B cell (primary cell): ENCODE measurements at regions not wholly inside any gene's neighbourhood (a gene's known extent, or its start where the extent isn't known, plus 50 kb on each side); places are given as distances from the start of the nearest gene placed in this dataset.

Experiments used
- ATAC-seq: fragments of 200-7000 bp; cut with Tn5 transposase; one replicate; pipeline ENCODE4 v1.10.0; 2021; ENCODE audit warnings: low read depth, mild to moderate bottlenecking, moderate number of reproducible peaks, moderate library complexity
- CTCF ChIA-PET: fragments of 350-600 bp; sonication (Branson Sonifier 250); formaldehyde crosslinking; loops from one replicate; lab custom pipeline; 2021; ENCODE audit warnings: antibody characterized with exemption, inconsistent platforms; lab: Charles Lee
- POLR2A ChIA-PET: fragments of 350-600 bp; sonication (Branson Sonifier 250); formaldehyde crosslinking; loops from one replicate; lab custom pipeline; 2021; ENCODE audit warnings: antibody characterized with exemption; lab: Charles Lee
- DNase-seq: peaks from one replicate; pipeline ENCODE4 v3.0.0; 2013
- H2AFZ ChIP-seq: 2 replicates; pipeline ENCODE4 v1.6.1; 2012; ENCODE audit warnings: mild to moderate bottlenecking, low read depth, low read length; ENCODE audit not compliant: insufficient read depth, poor library complexity, severe bottlenecking
- H3K27ac ChIP-seq, 2 donors: 1 replicate in 1 of 2; 2 replicates in 1 of 2; pipeline ENCODE4 v1.5.1; 2012 to 2013; ENCODE audit warnings: low read length in 2 of 2, mild to moderate bottlenecking in 2 of 2, moderate library complexity in 1 of 2
- H3K27me3 ChIP-seq, 4 experiments: fragments of 200-600 bp in 1 of 4; sonication (generic) in 1 of 4; replicated peaks in 1 of 4; 1 replicate in 2 of 4; 2 replicates in 2 of 4; pipeline versions ENCODE4 v1.6.1 to v1.7.0; 2013 to 2016; ENCODE audit warnings: low read length in 3 of 4, mild to moderate bottlenecking in 2 of 4, mixed read lengths in 1 of 4, moderate library complexity in 1 of 4; ENCODE audit not compliant: insufficient read depth in 4 of 4, control insufficient read depth in 3 of 4; ENCODE audit errors: control extremely low read depth in 1 of 4
- H3K36me3 ChIP-seq, 2 experiments: replicated peaks in 1 of 2; 1 replicate in 1 of 2; 2 replicates in 1 of 2; pipeline versions ENCODE4 v1.6.1 to v1.7.1; 2013; ENCODE audit warnings: low read length in 1 of 2; ENCODE audit not compliant: insufficient read depth in 2 of 2, control insufficient read depth in 1 of 2; ENCODE audit errors: control extremely low read depth in 1 of 2, extremely low read depth in 1 of 2
- H3K4me1 ChIP-seq, 2 donors: fragments of 200-600 bp in 1 of 2; sonication (generic) in 1 of 2; 1 replicate in 1 of 2; 2 replicates in 1 of 2; pipeline versions ENCODE4 v1.5.1 to v1.6.1; 2013 to 2017; ENCODE audit warnings: low read length in 2 of 2; ENCODE audit not compliant: control insufficient read depth in 2 of 2, insufficient read depth in 2 of 2
- H3K4me2 ChIP-seq: replicated peaks from 2 replicates; pipeline ENCODE3; 2012; ENCODE audit warnings: mild to moderate bottlenecking, low read depth, low read length; ENCODE audit not compliant: poor library complexity, severe bottlenecking
- H3K4me3 ChIP-seq, 5 experiments: fragments of 200-600 bp in 1 of 5; sonication (generic) in 1 of 5; 1 replicate in 3 of 5; 2 replicates in 2 of 5; pipeline versions ENCODE4 v1.5.1 to v1.7.0; 2011 to 2016; ENCODE audit warnings: low read length in 4 of 5, mild to moderate bottlenecking in 4 of 5, low read depth in 2 of 5, control low read depth in 1 of 5, moderate library complexity in 1 of 5; ENCODE audit not compliant: insufficient read depth in 1 of 5; ENCODE audit errors: control extremely low read depth in 1 of 5, extremely low read depth in 1 of 5
- H3K79me2 ChIP-seq: fragments of 200-600 bp; sonication (generic); one replicate; pipeline ENCODE4 v1.6.0; 2016; ENCODE audit warnings: low read length; ENCODE audit not compliant: control insufficient read depth, insufficient read depth
- H3K9ac ChIP-seq: fragments of 200-600 bp; sonication (generic); 2 replicates; pipeline ENCODE4 v1.6.1; 2017; ENCODE audit warnings: mild to moderate bottlenecking, low read length, moderate library complexity
- H3K9me3 ChIP-seq, 3 donors: one replicate each; pipeline versions ENCODE4 v1.6.1 to v1.7.1; 2013; ENCODE audit warnings: low read length in 2 of 3; ENCODE audit not compliant: control insufficient read depth in 2 of 3, insufficient read depth in 1 of 3; ENCODE audit errors: control extremely low read depth in 1 of 3
- H4K20me1 ChIP-seq: 2 replicates; pipeline ENCODE4 v1.6.0; 2012; ENCODE audit warnings: mild to moderate bottlenecking, low read length; ENCODE audit not compliant: insufficient read depth, control insufficient read depth, poor library complexity, severe bottlenecking
- H3K27ac Mint-ChIP-seq: one replicate; pipeline ENCODE4 v1.8.0; 2021; ENCODE audit warnings: mixed read lengths
- H3K27me3 Mint-ChIP-seq: one replicate; pipeline ENCODE4 v1.8.0; 2021; ENCODE audit warnings: mixed read lengths
- H3K4me1 Mint-ChIP-seq: one replicate; pipeline ENCODE4 v1.8.0; 2021; ENCODE audit warnings: mixed read lengths
- H3K4me3 Mint-ChIP-seq: one replicate; pipeline ENCODE4 v1.8.0; 2021; ENCODE audit warnings: mixed read lengths
- H3K9me3 Mint-ChIP-seq: one replicate; pipeline ENCODE4 v1.8.0; 2022; ENCODE audit warnings: mixed read lengths; ENCODE audit not compliant: insufficient read depth
- CTCF ChIP-seq: fragments of 200-600 bp; IDR thresholded peaks from one replicate; pipeline ENCODE4 v1.8.0; 2022; ENCODE audit warnings: antibody characterized with exemption, mild to moderate bottlenecking
- EZH2 ChIP-seq: IDR thresholded peaks from 2 replicates; pipeline ENCODE4 v1.6.1; 2012; ENCODE audit warnings: borderline replicate concordance, low read depth, mild to moderate bottlenecking, moderate library complexity, low read length; ENCODE audit not compliant: insufficient read depth, poor library complexity, severe bottlenecking
- WGBS: methylation state at CpG from one replicate; pipeline ENCODE4 v1.1.5; 2013; ENCODE audit warnings: missing lambda C conversion rate; ENCODE audit not compliant: insufficient coverage; 5-methylcytosine and 5-hydroxymethylcytosine counted together
- intact Hi-C: fragments of 100-400 bp; cut with micrococcal nuclease; formaldehyde crosslinking; loops from one replicate; pipeline ENCODE4 v1.10.0; 2022

DNA sequence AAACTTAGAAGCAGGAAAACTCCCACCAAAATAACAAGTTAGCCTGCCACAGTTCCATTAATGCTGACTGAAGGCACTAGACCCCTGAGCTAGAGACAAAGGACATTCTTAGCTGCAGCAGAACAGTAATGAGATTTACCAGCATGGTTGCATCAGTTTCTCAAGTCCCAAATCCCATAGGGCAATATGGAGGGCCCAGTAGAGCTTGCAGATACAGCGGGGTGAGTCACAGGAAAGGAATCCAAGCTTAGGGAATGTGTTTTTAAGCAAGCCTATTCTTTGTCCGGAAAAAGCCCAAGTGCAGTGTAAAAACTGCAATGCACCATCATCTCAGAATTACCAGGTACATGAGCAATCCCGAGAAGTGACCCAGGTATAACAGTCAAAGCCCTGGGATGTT lies 51.3 kb upstream of the EXOC1L start:
- ChIA-PET CTCF (no interaction called here), POLR2A (no interaction called here)
- no peak overlapping the region for H3K4me2 ChIP-seq
- H4K20me1 ChIP-seq: no peaks in the 10 kb centered on the region
- ATAC-seq: no peak
- H3K79me2 ChIP-seq: no peaks in the 10 kb centered on the region
- no peak overlapping the region for H3K9ac ChIP-seq
- H3K9me3 ChIP-seq: no peaks in the 10 kb centered on the region
- 90% methylated on average over 2 of the region's 3 CpGs for WGBS
- DNase-seq: no peak
- Mint-ChIP-seq H3K27me3 (peaks cover 26% of the 10 kb centered on the region), H3K4me1 (no peaks in the 10 kb centered on the region), H3K27ac (no peak overlapping the region), H3K9me3 (no peaks in the 10 kb centered on the region), H3K4me3 (no peak overlapping the region)
- no peak overlapping the region for H2AFZ ChIP-seq
- no peak overlapping the region for H3K27ac ChIP-seq
- H3K36me3 ChIP-seq: no peaks in the 10 kb centered on the region
- H3K4me3 ChIP-seq: no peak overlapping the region
- intact Hi-C loops: no loop called here
- TF ChIP-seq EZH2 (no peak), CTCF (no peak)
- H3K27me3 ChIP-seq: peaks cover 0 to 4% (median 0%) of the 10 kb centered on the region in 4 experiments
- H3K4me1 ChIP-seq: no peaks in the 10 kb centered on the region
